Fibroblast of lung (primary cell): ENCODE measurements at regions not wholly inside any gene's neighbourhood (a gene's known extent, or its start where the extent isn't known, plus 50 kb on each side); places are given as distances from the start of the nearest gene placed in this dataset.

Experiments
- DNase-seq, 2 donors: peaks; one replicate each; pipeline versions ENCODE4 v3.0.0 to v3.0.0-alpha.2; 2010; ENCODE audit warnings: low read depth in 2 of 2
- H2AFZ ChIP-seq: 2 replicates; pipeline ENCODE4 v1.5.1; 2012; ENCODE audit warnings: low read length, control low read depth, inconsistent platforms
- H3K27ac ChIP-seq: 2 replicates; pipeline ENCODE4 v1.5.1; 2011; ENCODE audit warnings: low read length, control low read depth; ENCODE audit not compliant: insufficient read depth
- H3K27me3 ChIP-seq: 2 replicates; pipeline ENCODE4 v1.5.1; 2011; ENCODE audit warnings: mild to moderate bottlenecking, low read length; ENCODE audit not compliant: control insufficient read depth, insufficient read depth
- H3K36me3 ChIP-seq: 2 replicates; pipeline ENCODE4 v1.5.1; 2011; ENCODE audit warnings: low read length; ENCODE audit not compliant: control insufficient read depth, insufficient read depth
- H3K4me1 ChIP-seq: 2 replicates; pipeline ENCODE4 v1.5.1; 2011; ENCODE audit warnings: low read length; ENCODE audit not compliant: control insufficient read depth, insufficient read depth; ENCODE audit errors: extremely low read depth
- H3K4me2 ChIP-seq: 2 replicates; pipeline ENCODE4 v1.5.1; 2011; ENCODE audit warnings: low read length, control low read depth; ENCODE audit not compliant: insufficient read depth; ENCODE audit errors: extremely low read depth
- H3K4me3 ChIP-seq, 4 experiments: fragments of 200-600 bp in 1 of 4; sonication (generic) in 1 of 4; replicated peaks in 1 of 4; 2 replicates each; pipeline ENCODE4 v1.5.1; 2011 to 2016; ENCODE audit warnings: low read length in 4 of 4, low read depth in 3 of 4, mild to moderate bottlenecking in 3 of 4, control low read depth in 2 of 4, inconsistent platforms in 1 of 4, mixed read lengths in 1 of 4; ENCODE audit not compliant: insufficient read depth in 1 of 4; ENCODE audit errors: control extremely low read depth in 1 of 4
- H3K79me2 ChIP-seq: 2 replicates; pipeline ENCODE4 v1.5.1; 2012; ENCODE audit warnings: mild to moderate bottlenecking, low read length, inconsistent platforms; ENCODE audit not compliant: control insufficient read depth, insufficient read depth
- H3K9ac ChIP-seq: 2 replicates; pipeline ENCODE4 v1.5.1; 2011; ENCODE audit warnings: mild to moderate bottlenecking, low read length, control low read depth; ENCODE audit not compliant: insufficient read depth
- H3K9me3 ChIP-seq: 2 replicates; pipeline ENCODE4 v1.5.1; 2012; ENCODE audit warnings: low read depth, low read length; ENCODE audit not compliant: control insufficient read depth, insufficient read depth
- H4K20me1 ChIP-seq: 2 replicates; pipeline ENCODE4 v1.5.1; 2011; ENCODE audit warnings: low read length; ENCODE audit not compliant: control insufficient read depth, insufficient read depth; ENCODE audit errors: extremely low read depth
- CTCF ChIP-seq, 2 donors: IDR thresholded peaks in 1 of 2; conservative IDR thresholded peaks in 1 of 2; 1 replicate in 1 of 2; 2 replicates in 1 of 2; pipeline ENCODE4 v1.5.1; 2011 to 2012; ENCODE audit warnings: low read length in 2 of 2, control low read depth in 1 of 2, inconsistent platforms in 1 of 2, low read depth in 1 of 2, mild to moderate bottlenecking in 1 of 2
- EZH2 ChIP-seq: IDR thresholded peaks from 2 replicates; pipeline ENCODE4 v1.5.1; 2012; ENCODE audit warnings: low read length, control low read depth, mild to moderate bottlenecking; ENCODE audit errors: missing control alignments

DNA sequence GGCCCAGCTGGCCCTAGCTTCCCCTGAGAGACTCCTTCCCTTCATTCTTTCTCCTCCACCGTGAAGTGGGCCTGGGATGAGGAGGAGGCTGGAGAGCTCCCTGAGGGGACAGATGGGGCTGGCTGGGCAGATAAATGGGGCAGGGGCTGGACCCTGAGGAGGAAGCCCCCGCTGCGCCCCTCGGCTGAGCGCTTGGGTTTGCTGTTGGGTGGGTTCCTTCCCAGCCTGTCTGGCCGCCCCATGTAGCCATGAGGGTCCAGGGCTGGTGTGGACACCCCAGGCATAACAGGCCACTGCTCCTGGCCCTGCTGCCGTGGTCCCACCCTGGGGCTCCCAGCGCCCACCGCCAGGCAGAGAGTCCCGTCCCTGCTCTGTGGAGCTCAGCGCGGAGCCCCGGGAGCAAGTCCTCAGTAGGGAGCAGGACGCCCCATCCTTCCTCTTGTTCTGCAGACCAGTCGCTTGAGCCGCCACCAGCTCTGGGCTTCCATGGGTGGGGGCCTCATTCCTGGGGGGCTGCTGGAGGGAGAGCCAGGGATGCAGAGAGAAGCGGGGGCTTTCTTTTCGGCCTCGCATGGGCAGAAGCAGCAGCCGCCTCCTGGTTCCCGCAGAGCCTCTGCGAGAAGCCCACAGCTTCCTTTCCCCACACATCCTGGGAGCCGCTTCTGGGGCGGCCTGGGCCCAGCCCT, 266.4 kb upstream of the TCERG1L start:
- no peak overlapping the region for H3K4me3 ChIP-seq
- H3K79me2 ChIP-seq = no peaks in the 10 kb centered on the region
- no peak for DNase-seq
- H3K36me3 ChIP-seq = no peaks in the 10 kb centered on the region
- no peak overlapping the region for H3K27ac ChIP-seq
- TF ChIP-seq CTCF (conservative IDR thresholded peaks at IDR 0.05 in 1 of 2, IDR thresholded peaks at IDR 0.05 in 1 of 2; ENCODE audit: low read depth in 1 of 2, low read length in 2 of 2) (no peak), EZH2 (no peak)
- H3K4me2 ChIP-seq = no peak overlapping the region
- no peaks in the 10 kb centered on the region for H3K9me3 ChIP-seq
- no peak overlapping the region for H2AFZ ChIP-seq
- no peak overlapping the region for H3K9ac ChIP-seq
- H3K27me3 ChIP-seq = no peaks in the 10 kb centered on the region
- no peaks in the 10 kb centered on the region for H4K20me1 ChIP-seq
- H3K4me1 ChIP-seq = no peaks in the 10 kb centered on the region

- H3K9me3 ChIP-seq = no peaks in the 10 kb centered on the region
- no peak overlapping the region for H2AFZ ChIP-seq
- no peaks in the 10 kb centered on the region for H3K36me3 ChIP-seq
- no peaks in the 10 kb centered on the region for H3K4me1 ChIP-seq
- H4K20me1 ChIP-seq = no peaks in the 10 kb centered on the region
- H3K4me2 ChIP-seq = no peak overlapping the region
- H3K79me2 ChIP-seq = no peaks in the 10 kb centered on the region
- no peak for DNase-seq
- H3K9ac ChIP-seq = no peak overlapping the region
- no peak overlapping the region for H3K27ac ChIP-seq
- H3K4me3 ChIP-seq = no peak overlapping the region
- TF ChIP-seq CTCF (conservative IDR thresholded peaks at IDR 0.05 in 1 of 2, IDR thresholded peaks at IDR 0.05 in 1 of 2; ENCODE audit: low read depth in 1 of 2, low read length in 2 of 2) = no peak
- TF ChIP-seq EZH2 = no peak
- no peaks in the 10 kb centered on the region for H3K27me3 ChIP-seq
Measured at GRCh38 chr10:131578472-131578970, 267.0 kb upstream of the TCERG1L start.

GRCh38 chr10:131579251-131580071, 267.9 kb upstream of the TCERG1L start:
- no peak overlapping the region for H2AFZ ChIP-seq
- DNase-seq = no peak
- H3K4me1 ChIP-seq = no peaks in the 10 kb centered on the region
- H3K36me3 ChIP-seq = no peaks in the 10 kb centered on the region
- no peak overlapping the region for H3K27ac ChIP-seq
- TF ChIP-seq CTCF (conservative IDR thresholded peaks at IDR 0.05 in 1 of 2, IDR thresholded peaks at IDR 0.05 in 1 of 2; ENCODE audit: low read depth in 1 of 2, low read length in 2 of 2) = no peak
- H3K9me3 ChIP-seq = no peaks in the 10 kb centered on the region
- H3K79me2 ChIP-seq = no peaks in the 10 kb centered on the region
- H3K27me3 ChIP-seq = no peaks in the 10 kb centered on the region
- no peak overlapping the region for H3K4me3 ChIP-seq
- H3K9ac ChIP-seq = no peak overlapping the region
- H3K4me2 ChIP-seq = no peak overlapping the region
- H4K20me1 ChIP-seq = no peaks in the 10 kb centered on the region
